ENCODE measurements at regions not wholly inside any gene's neighbourhood (a gene's known extent, or its start where the extent isn't known, plus 50 kb on each side); places are given as distances from the start of the nearest gene placed in this dataset.

DNA sequence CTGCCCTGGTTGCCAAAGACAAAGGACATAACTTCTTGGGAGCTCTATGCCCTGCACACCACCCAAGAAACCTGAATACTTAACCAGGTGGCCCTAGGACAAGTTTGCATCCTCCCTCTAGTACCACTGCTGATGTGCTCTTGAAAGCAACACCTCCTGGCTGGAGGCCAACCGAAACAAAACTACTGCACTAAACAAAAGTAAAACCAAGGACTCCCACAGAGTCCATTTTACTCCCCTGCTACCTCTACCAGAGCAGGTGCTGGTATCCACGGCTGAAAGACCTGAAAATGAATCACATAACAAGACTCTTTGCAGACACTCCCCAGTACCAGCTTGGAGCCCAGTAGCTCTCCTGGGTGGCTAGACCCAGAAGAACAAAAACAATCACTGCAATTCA is 941.8 kb downstream of the RAPGEF2 start:
- no peaks in the 10 kb centered on the region for H3K27me3 ChIP-seq
- no peaks in the 10 kb centered on the region for H3K4me1 ChIP-seq (ENCODE audit: insufficient read depth)
- no peak overlapping the region for H3K4me3 ChIP-seq
- intact Hi-C loops (cut with DNase I), result no loop called here
- WGBS, 3 donors, result 50 to 74% (median 69%) methylated on average over 2 of the region's 2 CpGs
- no peak for TF ChIP-seq EP300 (IDR thresholded peaks at IDR 0.05)
- H3K36me3 ChIP-seq, result no peaks in the 10 kb centered on the region
- no peak for DNase-seq
- no peak overlapping the region for H3K27ac ChIP-seq
- H3K9me3 ChIP-seq, result no peaks in the 10 kb centered on the region

DNA sequence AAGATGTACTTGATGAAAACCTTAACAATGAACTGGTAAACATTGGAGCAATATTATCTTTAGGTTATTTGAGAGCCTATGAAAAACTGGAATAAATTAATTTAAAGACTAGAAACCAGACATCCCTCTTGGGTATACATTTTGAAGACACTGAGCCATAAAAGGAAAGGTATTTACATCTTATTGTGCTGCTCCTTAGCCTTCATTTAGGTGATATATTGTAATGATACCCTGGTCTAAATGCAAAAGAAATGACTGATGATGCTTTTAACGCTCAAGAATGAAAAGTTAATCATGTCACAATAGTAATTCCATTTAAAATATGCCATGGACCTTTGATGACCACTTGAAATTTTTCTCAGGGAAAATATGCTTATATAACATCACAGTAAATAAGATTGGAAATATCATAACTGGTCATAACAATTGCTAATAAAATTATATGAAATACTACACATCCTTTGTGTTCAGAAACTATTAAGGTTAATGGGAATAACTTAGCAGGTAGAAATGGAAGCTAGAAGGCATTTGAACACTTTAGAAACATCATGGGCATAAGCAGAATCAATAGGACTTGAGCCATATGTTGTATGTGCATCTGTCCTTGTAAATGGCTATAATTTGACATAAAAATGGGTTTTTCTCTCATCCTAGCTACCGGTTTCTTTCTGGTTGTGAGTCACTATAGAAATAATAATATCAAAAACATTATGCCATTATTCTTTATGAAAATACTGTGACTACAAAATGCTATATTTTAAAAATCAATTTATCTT is 979.7 kb downstream of the RAPGEF2 start:
- no peak overlapping the region for H3K27ac ChIP-seq
- no peak overlapping the region for H3K4me3 ChIP-seq
- intact Hi-C loops (cut with DNase I), result no loop called here
- WGBS, 3 donors, result 64 to 82% (median 71%) methylated on average over 2 of the region's 2 CpGs
- no peaks in the 10 kb centered on the region for H3K27me3 ChIP-seq
- no peaks in the 10 kb centered on the region for H3K36me3 ChIP-seq
- H3K4me1 ChIP-seq (ENCODE audit: insufficient read depth), result no peaks in the 10 kb centered on the region
- H3K9me3 ChIP-seq, result no peaks in the 10 kb centered on the region
- DNase-seq, result no peak
- TF ChIP-seq POLR2A (IDR thresholded peaks at IDR 0.05), result no peak
- TF ChIP-seq EP300 (IDR thresholded peaks at IDR 0.05), result no peak
- TF ChIP-seq, protein P1, sequence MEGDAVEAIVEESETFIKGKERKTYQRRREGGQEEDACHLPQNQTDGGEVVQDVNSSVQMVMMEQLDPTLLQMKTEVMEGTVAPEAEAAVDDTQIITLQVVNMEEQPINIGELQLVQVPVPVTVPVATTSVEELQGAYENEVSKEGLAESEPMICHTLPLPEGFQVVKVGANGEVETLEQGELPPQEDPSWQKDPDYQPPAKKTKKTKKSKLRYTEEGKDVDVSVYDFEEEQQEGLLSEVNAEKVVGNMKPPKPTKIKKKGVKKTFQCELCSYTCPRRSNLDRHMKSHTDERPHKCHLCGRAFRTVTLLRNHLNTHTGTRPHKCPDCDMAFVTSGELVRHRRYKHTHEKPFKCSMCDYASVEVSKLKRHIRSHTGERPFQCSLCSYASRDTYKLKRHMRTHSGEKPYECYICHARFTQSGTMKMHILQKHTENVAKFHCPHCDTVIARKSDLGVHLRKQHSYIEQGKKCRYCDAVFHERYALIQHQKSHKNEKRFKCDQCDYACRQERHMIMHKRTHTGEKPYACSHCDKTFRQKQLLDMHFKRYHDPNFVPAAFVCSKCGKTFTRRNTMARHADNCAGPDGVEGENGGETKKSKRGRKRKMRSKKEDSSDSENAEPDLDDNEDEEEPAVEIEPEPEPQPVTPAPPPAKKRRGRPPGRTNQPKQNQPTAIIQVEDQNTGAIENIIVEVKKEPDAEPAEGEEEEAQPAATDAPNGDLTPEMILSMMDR (IDR thresholded peaks at IDR 0.05), result no peak

DNA sequence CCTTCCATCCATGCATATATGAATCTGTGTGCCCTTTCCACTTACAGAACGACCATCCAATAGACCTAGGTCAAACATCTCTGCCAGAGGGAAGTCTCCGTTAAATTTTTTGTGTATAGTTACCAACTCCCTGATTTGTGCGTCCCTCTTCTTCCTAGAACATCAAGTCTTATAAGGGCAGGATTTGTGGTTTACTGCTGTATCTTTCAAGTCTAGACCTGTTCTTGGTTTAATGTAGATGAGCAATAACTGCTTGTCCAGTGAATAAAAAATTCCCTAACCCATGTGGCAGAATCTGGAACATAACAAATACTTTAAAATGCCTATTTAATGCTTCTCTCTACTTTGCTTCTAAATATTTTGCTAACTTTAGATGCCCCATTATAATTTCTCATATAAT is 988.8 kb downstream of the RAPGEF2 start:
- Histone ChIP-seq H3K9me3 (no peaks in the 10 kb centered on the region), H3K27me3 (no peaks in the 10 kb centered on the region), H3K27ac (no peak overlapping the region), H3K4me1 (ENCODE audit: insufficient read depth) (no peaks in the 10 kb centered on the region), H3K36me3 (no peaks in the 10 kb centered on the region), H3K4me3 (no peak overlapping the region)
- intact Hi-C loops (cut with DNase I), result no loop called here
- TF ChIP-seq, protein P1 (IDR thresholded peaks at IDR 0.05), result no peak
- no peak for TF ChIP-seq EP300 (IDR thresholded peaks at IDR 0.05)
- no peak for TF ChIP-seq POLR2A (IDR thresholded peaks at IDR 0.05)
- 80 to 84% (median 80%) methylated on average over 3 of the region's 3 CpGs for WGBS, 3 donors
- no peak for DNase-seq

DNA sequence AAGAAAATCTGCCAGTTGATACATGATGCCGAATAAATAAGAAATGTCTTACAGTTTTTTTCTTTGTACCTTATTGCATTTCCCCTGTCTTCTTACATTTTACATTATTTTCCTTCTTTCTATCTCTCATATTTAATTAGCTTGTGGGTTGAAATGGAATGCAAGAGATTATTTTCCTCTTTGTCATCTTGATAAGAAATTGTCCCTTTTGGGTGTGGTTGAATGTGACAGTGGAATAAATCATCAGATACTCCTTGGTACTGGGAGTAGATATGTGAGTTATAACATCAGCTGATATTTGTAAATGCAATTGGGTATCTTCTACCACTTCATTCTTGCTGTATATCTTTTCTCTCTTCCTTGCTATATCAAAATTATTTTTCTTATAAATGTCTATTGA is 997.4 kb downstream of the RAPGEF2 start:
- no peaks in the 10 kb centered on the region for H3K36me3 ChIP-seq
- H3K9me3 ChIP-seq, result no peaks in the 10 kb centered on the region
- no peak for DNase-seq
- 89 to 95% (median 93%) methylated on average over 1 of the region's 1 CpG for WGBS, 3 donors
- intact Hi-C loops (cut with DNase I), result no loop called here
- TF ChIP-seq EP300 (IDR thresholded peaks at IDR 0.05), result no peak
- no peak for TF ChIP-seq POLR2A (IDR thresholded peaks at IDR 0.05)
- TF ChIP-seq, protein P1 (IDR thresholded peaks at IDR 0.05), result no peak
- no peak overlapping the region for H3K4me3 ChIP-seq
- H3K27me3 ChIP-seq, result no peaks in the 10 kb centered on the region
- no peak overlapping the region for H3K27ac ChIP-seq
- no peaks in the 10 kb centered on the region for H3K4me1 ChIP-seq (ENCODE audit: insufficient read depth)

DNA sequence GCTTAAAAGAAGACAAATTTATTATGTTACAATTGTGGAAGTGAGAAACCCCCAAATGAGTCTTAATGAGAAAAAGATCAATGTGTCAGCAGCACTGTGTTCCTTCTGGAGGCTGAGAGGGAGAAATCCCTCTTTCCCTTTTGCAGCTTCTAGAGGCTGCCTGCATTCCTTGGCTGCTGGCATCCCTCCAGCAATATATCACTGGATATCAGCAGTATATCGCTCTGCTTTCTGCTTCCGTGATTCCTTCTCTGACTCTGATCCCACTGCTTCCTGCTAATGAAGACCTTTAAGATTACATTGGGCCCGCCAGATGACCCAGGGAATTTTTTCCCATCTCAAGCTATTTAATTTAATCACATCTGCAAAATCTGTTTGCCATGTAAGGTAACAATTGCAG is 1008.0 kb downstream of the RAPGEF2 start:
- no peaks in the 10 kb centered on the region for H3K27me3 ChIP-seq

More for the DNA sequence above, 1008.0 kb downstream of the RAPGEF2 start:
- H3K4me3 ChIP-seq, result no peak overlapping the region
- no peak for DNase-seq
- no peaks in the 10 kb centered on the region for H3K4me1 ChIP-seq (ENCODE audit: insufficient read depth)
- TF ChIP-seq EP300 (IDR thresholded peaks at IDR 0.05) (no peak), POLR2A (IDR thresholded peaks at IDR 0.05) (no peak)
- TF ChIP-seq, protein P1 (IDR thresholded peaks at IDR 0.05), result no peak
- intact Hi-C loops (cut with DNase I), result no loop called here
- H3K27ac ChIP-seq, result no peak overlapping the region
- 30 to 50% (median 37%) methylated on average over 3 of the region's 3 CpGs for WGBS, 3 donors
- H3K36me3 ChIP-seq, result no peaks in the 10 kb centered on the region
- H3K9me3 ChIP-seq, result peaks cover 0 to 6% of the 10 kb centered on the region in 2 donors

Measured in ovary (tissue), 7 donors.